NB4 (cell line): ENCODE measurements at regions not wholly inside any gene's neighbourhood (a gene's known extent, or its start where the extent isn't known, plus 50 kb on each side); places are given as distances from the start of the nearest gene placed in this dataset.

ENCODE experiments used
- POLR2A ChIP-seq: IDR thresholded peaks from 2 replicates; pipeline ENCODE4 v1.6.1; 2011; ENCODE audit warnings: mild to moderate bottlenecking; ENCODE audit not compliant: insufficient read length; ENCODE audit errors: extremely low read depth
- TF ChIP-seq, protein P1 (sequence below): IDR thresholded peaks from 2 replicates; pipeline ENCODE4 v1.6.1; 2011; ENCODE audit warnings: low read depth, low read length
- TF ChIP-seq, protein P2 (sequence below): IDR thresholded peaks from one replicate; pipeline ENCODE4 v1.5.1; 2012; ENCODE audit warnings: low read depth, low read length

DNA sequence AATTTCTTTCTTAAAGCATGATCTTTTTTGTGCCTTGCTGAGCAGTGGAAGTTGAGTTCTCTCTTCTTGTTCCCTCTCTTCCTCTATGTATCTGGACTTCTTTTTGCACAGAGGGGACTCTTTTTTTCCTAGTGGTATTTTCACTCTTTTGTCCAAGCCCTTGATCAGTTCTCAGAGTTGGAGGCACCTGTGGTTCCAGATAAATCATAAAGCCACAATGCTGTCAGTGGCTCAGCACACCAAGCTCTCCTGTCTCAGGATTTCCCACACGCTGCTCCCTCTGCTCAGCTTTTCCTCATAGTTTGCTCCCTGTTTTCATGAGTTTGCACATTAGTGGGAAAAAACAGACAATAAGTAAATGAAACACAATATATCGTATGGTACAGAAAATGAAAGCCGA, 110.3 kb upstream of the ZNF608 start:
- TF ChIP-seq, protein P1, sequence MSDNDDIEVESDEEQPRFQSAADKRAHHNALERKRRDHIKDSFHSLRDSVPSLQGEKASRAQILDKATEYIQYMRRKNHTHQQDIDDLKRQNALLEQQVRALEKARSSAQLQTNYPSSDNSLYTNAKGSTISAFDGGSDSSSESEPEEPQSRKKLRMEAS, result no peak
- TF ChIP-seq, protein P2, sequence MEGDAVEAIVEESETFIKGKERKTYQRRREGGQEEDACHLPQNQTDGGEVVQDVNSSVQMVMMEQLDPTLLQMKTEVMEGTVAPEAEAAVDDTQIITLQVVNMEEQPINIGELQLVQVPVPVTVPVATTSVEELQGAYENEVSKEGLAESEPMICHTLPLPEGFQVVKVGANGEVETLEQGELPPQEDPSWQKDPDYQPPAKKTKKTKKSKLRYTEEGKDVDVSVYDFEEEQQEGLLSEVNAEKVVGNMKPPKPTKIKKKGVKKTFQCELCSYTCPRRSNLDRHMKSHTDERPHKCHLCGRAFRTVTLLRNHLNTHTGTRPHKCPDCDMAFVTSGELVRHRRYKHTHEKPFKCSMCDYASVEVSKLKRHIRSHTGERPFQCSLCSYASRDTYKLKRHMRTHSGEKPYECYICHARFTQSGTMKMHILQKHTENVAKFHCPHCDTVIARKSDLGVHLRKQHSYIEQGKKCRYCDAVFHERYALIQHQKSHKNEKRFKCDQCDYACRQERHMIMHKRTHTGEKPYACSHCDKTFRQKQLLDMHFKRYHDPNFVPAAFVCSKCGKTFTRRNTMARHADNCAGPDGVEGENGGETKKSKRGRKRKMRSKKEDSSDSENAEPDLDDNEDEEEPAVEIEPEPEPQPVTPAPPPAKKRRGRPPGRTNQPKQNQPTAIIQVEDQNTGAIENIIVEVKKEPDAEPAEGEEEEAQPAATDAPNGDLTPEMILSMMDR, result no peak
- TF ChIP-seq POLR2A, result no peak
